ENCODE measurements at regions not wholly inside any gene's neighbourhood (a gene's known extent, or its start where the extent isn't known, plus 50 kb on each side); places are given as distances from the start of the nearest gene placed in this dataset.

GRCh38 chrX:150199803-150200202 lies 163.3 kb upstream of the MAMLD1 start:
- TF ChIP-seq CTCF (IDR thresholded peaks at IDR 0.05) (no peak), POLR2AphosphoS5 (IDR thresholded peaks at IDR 0.05; ENCODE audit: insufficient read depth in 1 of 2, low read depth in 1 of 2) (no peak)
